Heart left ventricle (tissue), 13 donors: ENCODE measurements at regions not wholly inside any gene's neighbourhood (a gene's known extent, or its start where the extent isn't known, plus 50 kb on each side); places are given as distances from the start of the nearest gene placed in this dataset.

ENCODE experiments used
- POLR2A ChIP-seq, 2 donors: fragments of 450-650 bp; IDR thresholded peaks; one replicate each; pipeline ENCODE4 v1.6.1; 2017; ENCODE audit warnings: antibody characterized with exemption in 2 of 2, mild to moderate bottlenecking in 2 of 2, moderate library complexity in 2 of 2
- TF ChIP-seq, protein P1 (sequence below), 12 donors: fragments of 200-600 bp; sonication (generic) in 4 of 12; IDR thresholded peaks; one replicate each; pipeline versions ENCODE4 v1.5.0 to v1.8.0; 2018 to 2022; ENCODE audit warnings: antibody characterized with exemption in 12 of 12, mild to moderate bottlenecking in 5 of 12
- donor health status: ischemic (EF 13 %, LVEDD 7.1; RV severe dilation, severe dysfunction).
- donor health status: DM: no; HTN: yes; CAD: no.
- donor health status: DM: no; HTN: no; CAD: no.
- donor health status: ischemic (EF 25% LVEDD 6.9; RV normal size, moderate dysfunction).
- donor health status: ischemic (EF 25% LVEDD 5.7; RV mildly dilated, moderate dysfunction).
- donor health status: ischemic (EF 35%, LVEDD 5.7; RV mildly dilated, moderate dysfunction).
- donor health status: nonischemic (EF 11% LVEDD 7.7; RV severe dilation, severe dysfunction).
- donor health status: DM: yes; HTN: yes; CAD: no.
- donor health status: PGD.
- donor health status: ischemic (EF 29% LVEDD 5.4; RV normal size, mild dysfunction).
- donor health status: nonischemic (EF 23%, LVEDD 6.1; RV moderate dilation, normal function).

DNA sequence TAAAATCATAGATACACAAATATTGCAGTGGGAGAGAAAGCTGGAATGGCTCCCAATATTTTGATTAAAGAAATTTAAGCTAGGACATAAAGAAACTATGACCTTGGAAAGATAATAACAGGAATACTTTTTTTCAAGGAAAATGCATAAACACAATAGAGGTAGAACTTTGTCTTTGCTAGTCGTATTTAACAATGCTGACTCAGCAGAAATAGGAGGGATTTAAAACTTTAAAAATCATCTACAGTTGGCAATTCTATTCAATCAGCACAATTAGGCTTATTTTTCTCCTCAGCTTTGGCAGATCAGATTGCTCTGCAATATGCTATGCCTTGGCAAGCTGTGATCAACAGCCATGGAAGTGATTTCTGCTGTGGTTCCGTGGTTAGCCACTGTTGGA, 51.5 kb upstream of the RBMY1B start:
- no peak for TF ChIP-seq POLR2A (IDR thresholded peaks at IDR 0.05)
- TF ChIP-seq, protein P1, sequence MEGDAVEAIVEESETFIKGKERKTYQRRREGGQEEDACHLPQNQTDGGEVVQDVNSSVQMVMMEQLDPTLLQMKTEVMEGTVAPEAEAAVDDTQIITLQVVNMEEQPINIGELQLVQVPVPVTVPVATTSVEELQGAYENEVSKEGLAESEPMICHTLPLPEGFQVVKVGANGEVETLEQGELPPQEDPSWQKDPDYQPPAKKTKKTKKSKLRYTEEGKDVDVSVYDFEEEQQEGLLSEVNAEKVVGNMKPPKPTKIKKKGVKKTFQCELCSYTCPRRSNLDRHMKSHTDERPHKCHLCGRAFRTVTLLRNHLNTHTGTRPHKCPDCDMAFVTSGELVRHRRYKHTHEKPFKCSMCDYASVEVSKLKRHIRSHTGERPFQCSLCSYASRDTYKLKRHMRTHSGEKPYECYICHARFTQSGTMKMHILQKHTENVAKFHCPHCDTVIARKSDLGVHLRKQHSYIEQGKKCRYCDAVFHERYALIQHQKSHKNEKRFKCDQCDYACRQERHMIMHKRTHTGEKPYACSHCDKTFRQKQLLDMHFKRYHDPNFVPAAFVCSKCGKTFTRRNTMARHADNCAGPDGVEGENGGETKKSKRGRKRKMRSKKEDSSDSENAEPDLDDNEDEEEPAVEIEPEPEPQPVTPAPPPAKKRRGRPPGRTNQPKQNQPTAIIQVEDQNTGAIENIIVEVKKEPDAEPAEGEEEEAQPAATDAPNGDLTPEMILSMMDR (IDR thresholded peaks at IDR 0.05), result no peak
